Endothelial cell of umbilical vein (primary cell): ENCODE measurements at regions not wholly inside any gene's neighbourhood (a gene's known extent, or its start where the extent isn't known, plus 50 kb on each side); places are given as distances from the start of the nearest gene placed in this dataset.

Experiments
- BruUV-seq: library from RNA; stranded (reverse); fragments of 400-500 nt; replicated peaks from 2 replicates; lab custom pipeline; 2021; lab: Mats Ljungman, UMichigan
- CTCF ChIA-PET: fragments of 300-600, 350-600 bp; sonication (Branson Sonifier 250); formaldehyde crosslinking; loops from one replicate; lab custom pipeline; 2021; ENCODE audit warnings: antibody characterized with exemption, inconsistent platforms; lab: Charles Lee
- POLR2A ChIA-PET: fragments of 300-600, 350-600 bp; sonication (Branson Sonifier 250); formaldehyde crosslinking; loops from one replicate; lab custom pipeline; 2021; ENCODE audit warnings: antibody characterized with exemption, inconsistent platforms; lab: Charles Lee
- DNase-seq: peaks from one replicate; pipeline ENCODE4 v3.0.0-alpha.2; 2011; ENCODE audit warnings: low read depth, low spot score
- FAIRE-seq: peaks from 2 replicates; lab custom pipeline; 2011; peaks lifted over from hg19 to GRCh38; lab: Jason Lieb, UNC
- H2AFZ ChIP-seq: 2 replicates; pipeline ENCODE4 v1.6.0; 2012; ENCODE audit warnings: low read depth, low read length, control low read depth, inconsistent platforms
- H3K27ac ChIP-seq: 2 replicates; pipeline ENCODE4 v1.5.1; 2011; ENCODE audit warnings: low read depth, mild to moderate bottlenecking, control low read depth, low read length, moderate library complexity; ENCODE audit not compliant: insufficient read depth
- H3K27me3 ChIP-seq, 2 experiments: 2 replicates each; pipeline versions ENCODE4 v1.6.0 to v1.6.1; 2011; ENCODE audit warnings: low read length in 2 of 2, mixed read lengths in 1 of 2; ENCODE audit not compliant: control insufficient read depth in 2 of 2, insufficient read depth in 2 of 2
- H3K36me3 ChIP-seq, 2 experiments: 2 replicates in 1 of 2; 3 replicates in 1 of 2; pipeline ENCODE4 v1.5.1; 2011; ENCODE audit warnings: low read length in 2 of 2, mild to moderate bottlenecking in 1 of 2, moderate library complexity in 1 of 2; ENCODE audit not compliant: control insufficient read depth in 2 of 2, insufficient read depth in 2 of 2; ENCODE audit errors: extremely low read depth in 1 of 2
- H3K4me1 ChIP-seq: 3 replicates; pipeline ENCODE4 v1.5.1; 2011; ENCODE audit warnings: mild to moderate bottlenecking, low read length; ENCODE audit not compliant: control insufficient read depth, insufficient read depth; ENCODE audit errors: extremely low read depth
- H3K4me2 ChIP-seq: 2 replicates; pipeline ENCODE4 v1.6.1; 2011; ENCODE audit warnings: low read length, control low read depth, mixed read lengths; ENCODE audit not compliant: insufficient read depth
- H3K4me3 ChIP-seq, 3 experiments: fragments of 200-600 bp in 1 of 3; sonication (generic), shearing (Covaris generic) in 1 of 3; replicated peaks in 1 of 3; 2 replicates each; pipeline ENCODE4 v1.5.1; 2011 to 2016; ENCODE audit warnings: control low read depth in 3 of 3, low read length in 3 of 3, mild to moderate bottlenecking in 2 of 3, inconsistent platforms in 1 of 3, low read depth in 1 of 3, moderate library complexity in 1 of 3; ENCODE audit not compliant: insufficient read depth in 1 of 3
- H3K79me2 ChIP-seq: 2 replicates; pipeline ENCODE4 v1.6.0; 2012; ENCODE audit warnings: low read length, inconsistent platforms; ENCODE audit not compliant: control insufficient read depth, insufficient read depth
- H3K9ac ChIP-seq: replicated peaks from 2 replicates; pipeline ENCODE3; 2011; ENCODE audit warnings: low read length, control low read depth; ENCODE audit not compliant: insufficient read depth; ENCODE audit errors: extremely low read depth
- H3K9me1 ChIP-seq: replicated peaks from 3 replicates; pipeline ENCODE4 v1.6.0; 2011; ENCODE audit warnings: mild to moderate bottlenecking, low read length; ENCODE audit not compliant: control insufficient read depth, insufficient read depth; ENCODE audit errors: extremely low read depth
- H3K9me3 ChIP-seq: replicated peaks from 2 replicates; pipeline ENCODE4 v1.5.1; 2012; ENCODE audit warnings: low read length, inconsistent platforms; ENCODE audit not compliant: control insufficient read depth, insufficient read depth
- H4K20me1 ChIP-seq: replicated peaks from 2 replicates; pipeline ENCODE3; 2011; ENCODE audit warnings: mild to moderate bottlenecking, low read length; ENCODE audit not compliant: control insufficient read depth, insufficient read depth; ENCODE audit errors: extremely low read depth
- CTCF ChIP-seq, 2 donors: IDR thresholded peaks; 1 replicate in 1 of 2; 2 replicates in 1 of 2; pipeline ENCODE4 v1.5.1; 2011; ENCODE audit warnings: low read length in 2 of 2, mild to moderate bottlenecking in 2 of 2, moderate library complexity in 2 of 2, control low read depth in 1 of 2, inconsistent platforms in 1 of 2, low read depth in 1 of 2; ENCODE audit not compliant: insufficient read depth in 1 of 2; ENCODE audit errors: extremely low read depth in 1 of 2
- EZH2 ChIP-seq: IDR thresholded peaks from 2 replicates; pipeline ENCODE4 v1.6.1; 2012; ENCODE audit warnings: borderline replicate concordance, low read depth, mild to moderate bottlenecking, moderate library complexity, low read length, inconsistent platforms; ENCODE audit not compliant: severe bottlenecking
- FOS ChIP-seq: IDR thresholded peaks from 2 replicates; pipeline ENCODE4 v1.6.1; 2011; ENCODE audit warnings: mild to moderate bottlenecking, low read length, moderate library complexity, borderline replicate concordance; ENCODE audit not compliant: insufficient read depth
- GATA2 ChIP-seq: IDR thresholded peaks from 2 replicates; pipeline ENCODE4 v1.7.0; 2011; ENCODE audit warnings: low read depth, mild to moderate bottlenecking, moderate library complexity, mixed read lengths, low read length; ENCODE audit not compliant: insufficient read length, insufficient read depth
- JUN ChIP-seq: IDR thresholded peaks from 2 replicates; pipeline ENCODE4 v1.6.1; 2011; ENCODE audit warnings: borderline replicate concordance, low read depth; ENCODE audit not compliant: insufficient read length, insufficient read depth
- MAX ChIP-seq: IDR thresholded peaks from 2 replicates; pipeline ENCODE4 v1.6.1; 2011; ENCODE audit not compliant: insufficient read depth, insufficient read length
- MYC ChIP-seq: IDR thresholded peaks from one replicate; pipeline ENCODE4 v1.6.1; 2011; ENCODE audit warnings: mild to moderate bottlenecking, low read depth, low read length
- POLR2A ChIP-seq: IDR thresholded peaks from 2 replicates; pipeline ENCODE4 v1.6.1; 2012; ENCODE audit warnings: low read depth, mild to moderate bottlenecking, control low read depth, low read length
- POLR2AphosphoS5 ChIP-seq: IDR thresholded peaks from 2 replicates; pipeline ENCODE4 v1.6.1; 2012; ENCODE audit warnings: low read depth, mild to moderate bottlenecking, control low read depth, low read length, moderate library complexity; ENCODE audit not compliant: insufficient read depth
- dilution Hi-C: fragments of 300-500 bp; cut with MboI; formaldehyde crosslinking; loops from one replicate; pipeline ENCODE4 v1.15.0; 2019; ENCODE audit warnings: low sequenced_read_pairs; ENCODE audit not compliant: extremely low pct_ligation_motif_present
- intact Hi-C: fragments of 100-400 bp; cut with micrococcal nuclease; formaldehyde crosslinking; loops from one replicate; pipeline ENCODE4 v1.10.0; 2022

GRCh38 chr9:85237478-85237877 is 504.3 kb downstream of the AGTPBP1 start:
- no peak overlapping the region for H3K4me2 ChIP-seq
- H4K20me1 ChIP-seq, result no peaks in the 10 kb centered on the region
- dilution Hi-C loops (no loop called here), intact Hi-C loops (no loop called here)
- no peak overlapping the region for H3K4me3 ChIP-seq
- ChIA-PET CTCF (no interaction called here), POLR2A (no interaction called here)
- no peak overlapping the region for H2AFZ ChIP-seq
- no peak overlapping the region for H3K27ac ChIP-seq
- H3K9ac ChIP-seq, result no peak overlapping the region
- no peaks in the 10 kb centered on the region for H3K9me1 ChIP-seq
- H3K27me3 ChIP-seq, result peaks cover 6 to 26% of the 10 kb centered on the region in 2 experiments
- DNase-seq (no peak), FAIRE-seq (no peak)
- no TSS peak for BruUV-seq
- H3K9me3 ChIP-seq, result no peaks in the 10 kb centered on the region
- peaks cover 3% of the 10 kb centered on the region for H3K4me1 ChIP-seq
- no peaks in the 10 kb centered on the region for H3K79me2 ChIP-seq
- H3K36me3 ChIP-seq, result no peaks in the 10 kb centered on the region
- no peak for TF ChIP-seq EZH2
- TF ChIP-seq POLR2AphosphoS5, result no peak
- no peak for TF ChIP-seq FOS
- TF ChIP-seq CTCF (IDR thresholded peaks at IDR 0.05; ENCODE audit: extremely low read depth in 1 of 2, insufficient read depth in 1 of 2, low read depth in 1 of 2, low read length in 2 of 2), result no peak
- TF ChIP-seq MAX, result no peak
- TF ChIP-seq JUN, result no peak
- no peak for TF ChIP-seq POLR2A
- TF ChIP-seq MYC, result no peak
- TF ChIP-seq GATA2, result no peak
